ENCODE measurements at regions not wholly inside any gene's neighbourhood (a gene's known extent, or its start where the extent isn't known, plus 50 kb on each side); places are given as distances from the start of the nearest gene placed in this dataset.

DNA sequence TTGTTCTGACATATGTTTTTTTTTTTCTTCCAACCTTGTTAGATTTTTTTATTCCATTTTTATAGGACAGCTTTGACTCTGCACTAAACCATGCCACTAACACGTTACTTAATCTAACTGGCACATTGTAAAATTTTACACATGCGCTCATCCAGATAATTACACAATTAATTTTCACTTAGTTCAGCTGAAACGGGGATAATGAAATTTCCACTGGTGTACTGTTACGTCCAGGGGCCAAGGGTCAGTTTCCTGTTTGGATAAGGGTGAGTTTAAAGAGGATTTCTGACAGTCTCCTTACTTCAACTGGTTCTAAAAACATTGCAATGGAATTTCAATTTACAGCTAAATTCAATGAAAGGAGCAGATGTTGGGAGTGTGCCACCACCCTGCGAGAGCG, 221.8 kb upstream of the CEP162 start:
- intact Hi-C loops (cut with DNase I) = no loop called here
- H3K4me1 ChIP-seq = no peaks in the 10 kb centered on the region
- DNase-seq (no peak), ATAC-seq (peak in 1 of 8 donors; percentile 41)
- no peaks in the 10 kb centered on the region for H3K36me3 ChIP-seq
- no peaks in the 10 kb centered on the region for H3K27me3 ChIP-seq
- TF ChIP-seq, protein P1, sequence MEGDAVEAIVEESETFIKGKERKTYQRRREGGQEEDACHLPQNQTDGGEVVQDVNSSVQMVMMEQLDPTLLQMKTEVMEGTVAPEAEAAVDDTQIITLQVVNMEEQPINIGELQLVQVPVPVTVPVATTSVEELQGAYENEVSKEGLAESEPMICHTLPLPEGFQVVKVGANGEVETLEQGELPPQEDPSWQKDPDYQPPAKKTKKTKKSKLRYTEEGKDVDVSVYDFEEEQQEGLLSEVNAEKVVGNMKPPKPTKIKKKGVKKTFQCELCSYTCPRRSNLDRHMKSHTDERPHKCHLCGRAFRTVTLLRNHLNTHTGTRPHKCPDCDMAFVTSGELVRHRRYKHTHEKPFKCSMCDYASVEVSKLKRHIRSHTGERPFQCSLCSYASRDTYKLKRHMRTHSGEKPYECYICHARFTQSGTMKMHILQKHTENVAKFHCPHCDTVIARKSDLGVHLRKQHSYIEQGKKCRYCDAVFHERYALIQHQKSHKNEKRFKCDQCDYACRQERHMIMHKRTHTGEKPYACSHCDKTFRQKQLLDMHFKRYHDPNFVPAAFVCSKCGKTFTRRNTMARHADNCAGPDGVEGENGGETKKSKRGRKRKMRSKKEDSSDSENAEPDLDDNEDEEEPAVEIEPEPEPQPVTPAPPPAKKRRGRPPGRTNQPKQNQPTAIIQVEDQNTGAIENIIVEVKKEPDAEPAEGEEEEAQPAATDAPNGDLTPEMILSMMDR (IDR thresholded peaks at IDR 0.05) = no peak
- no peaks in the 10 kb centered on the region for H3K9me3 ChIP-seq
- 36 to 51% methylated on average over 6 of the region's 6 CpGs for WGBS, 2 donors
- no peak overlapping the region for H3K4me3 ChIP-seq
- no peak overlapping the region for H3K27ac ChIP-seq

DNA sequence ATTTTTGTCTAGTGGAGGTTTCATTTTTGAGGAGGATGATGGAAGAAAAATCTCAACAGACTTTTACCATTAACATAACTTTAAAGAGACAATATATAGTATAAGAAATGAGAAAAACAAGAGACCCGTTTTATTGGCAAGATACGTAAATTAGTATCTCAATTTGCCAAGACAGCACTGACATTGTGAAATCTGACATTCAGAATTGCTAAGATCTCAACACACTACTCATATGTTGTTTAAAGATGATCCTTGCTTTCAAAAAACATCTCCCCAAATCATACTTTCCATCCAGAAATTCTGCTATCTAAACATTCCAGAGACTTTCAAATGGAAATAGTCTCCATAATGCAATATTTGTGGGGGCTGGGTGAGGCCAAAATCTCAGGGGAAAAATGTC, 220.9 kb upstream of the CEP162 start:
- Histone ChIP-seq H3K36me3 (no peaks in the 10 kb centered on the region), H3K27me3 (no peaks in the 10 kb centered on the region), H3K4me3 (no peak overlapping the region), H3K27ac (no peak overlapping the region), H3K4me1 (no peaks in the 10 kb centered on the region), H3K9me3 (no peaks in the 10 kb centered on the region)
- TF ChIP-seq, protein P1 (IDR thresholded peaks at IDR 0.05) = no peak
- ATAC-seq = no peak
- no peak for DNase-seq
- intact Hi-C loops (cut with DNase I) = no loop called here
- WGBS, 2 donors = 72 to 73% methylated on average over 2 of the region's 2 CpGs

DNA sequence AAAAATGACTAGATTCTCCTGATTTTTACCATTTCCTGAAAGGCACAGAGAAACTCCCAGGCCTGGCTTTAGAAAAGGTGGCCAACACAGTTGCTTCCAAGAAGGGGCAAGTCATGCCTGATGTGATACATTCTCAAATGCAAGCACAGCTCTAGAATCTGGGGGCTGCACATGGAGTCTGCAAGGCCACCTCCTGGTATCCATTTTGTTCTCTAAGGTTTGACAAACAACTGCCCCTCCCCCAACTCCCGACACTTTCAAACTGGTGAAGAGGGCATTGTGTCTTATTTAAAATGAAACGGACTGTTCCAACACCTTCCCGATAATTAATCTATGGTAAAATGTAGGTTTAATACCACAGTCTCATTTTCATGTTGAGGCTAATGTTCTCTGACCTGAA, 220.2 kb upstream of the CEP162 start:
- Histone ChIP-seq H3K27me3 (no peaks in the 10 kb centered on the region), H3K4me1 (no peaks in the 10 kb centered on the region), H3K4me3 (no peak overlapping the region), H3K27ac (no peak overlapping the region), H3K36me3 (no peaks in the 10 kb centered on the region), H3K9me3 (no peaks in the 10 kb centered on the region)
- ATAC-seq (no peak), DNase-seq (no peak)
- WGBS, 2 donors = 79 to 87% methylated on average over 3 of the region's 3 CpGs
- intact Hi-C loops (cut with DNase I) = no loop called here
- TF ChIP-seq, protein P1 (IDR thresholded peaks at IDR 0.05) = no peak

DNA sequence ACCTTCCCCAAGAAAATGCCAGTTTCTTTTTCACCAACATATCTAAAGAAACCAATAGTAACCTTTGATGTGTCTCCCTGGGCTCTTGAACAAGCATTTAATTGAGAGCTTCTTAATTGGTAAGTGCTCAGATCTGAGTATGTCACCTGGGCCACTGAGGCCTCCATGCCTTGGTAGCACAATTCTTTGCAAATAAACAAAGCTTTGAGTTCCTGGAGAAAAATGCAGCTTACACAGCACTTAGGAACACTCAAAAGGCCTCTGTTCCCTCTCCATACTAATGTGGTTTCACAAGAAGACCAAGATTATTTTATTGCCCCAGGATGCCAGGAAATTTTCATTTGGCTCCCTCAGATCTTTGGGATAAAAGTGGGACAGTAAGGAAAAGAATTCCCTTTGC, 217.6 kb upstream of the CEP162 start:
- ATAC-seq (no peak), DNase-seq (no peak)
- H3K27ac ChIP-seq = no peak overlapping the region
- no peaks in the 10 kb centered on the region for H3K4me1 ChIP-seq
- H3K9me3 ChIP-seq = no peaks in the 10 kb centered on the region
- intact Hi-C loops (cut with DNase I) = no loop called here
- H3K4me3 ChIP-seq = no peak overlapping the region
- no peaks in the 10 kb centered on the region for H3K27me3 ChIP-seq
- no peaks in the 10 kb centered on the region for H3K36me3 ChIP-seq
- TF ChIP-seq, protein P1 (IDR thresholded peaks at IDR 0.05) = no peak

DNA sequence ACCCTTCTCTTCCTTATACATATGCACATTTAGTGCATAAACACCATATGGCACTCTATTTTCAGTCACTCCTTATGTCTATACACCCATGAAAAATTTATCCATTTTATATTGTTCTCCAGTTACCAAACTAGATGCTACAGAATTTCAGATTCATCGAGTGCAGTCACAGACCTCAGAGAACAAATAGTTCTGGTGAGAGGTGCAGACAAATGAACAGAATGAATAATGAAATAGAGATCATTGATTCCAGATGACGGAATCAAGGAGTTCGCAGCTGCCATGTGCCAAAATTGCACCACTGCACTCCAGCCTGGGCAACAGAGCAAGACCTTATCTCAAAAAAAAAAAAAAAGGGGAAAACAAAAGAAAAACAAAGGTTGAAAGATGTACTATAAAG, 214.8 kb upstream of the CEP162 start:
- Histone ChIP-seq H3K9me3 (no peaks in the 10 kb centered on the region), H3K4me1 (no peaks in the 10 kb centered on the region), H3K4me3 (no peak overlapping the region), H3K27ac (no peak overlapping the region), H3K36me3 (no peaks in the 10 kb centered on the region), H3K27me3 (no peaks in the 10 kb centered on the region)
- intact Hi-C loops (cut with DNase I) = no loop called here
- WGBS, 2 donors = 88 to 95% methylated on average over 3 of the region's 3 CpGs
- DNase-seq (no peak), ATAC-seq (no peak)
- TF ChIP-seq, protein P1 (IDR thresholded peaks at IDR 0.05) = no peak
